Caco-2 (cell line): ENCODE measurements at regions not wholly inside any gene's neighbourhood (a gene's known extent, or its start where the extent isn't known, plus 50 kb on each side); places are given as distances from the start of the nearest gene placed in this dataset.

ENCODE experiments used
- BruUV-seq: library from RNA; stranded (reverse); fragments of 400-500 nt; replicated peaks from 2 replicates; lab custom pipeline; 2021; lab: Mats Ljungman, UMichigan
- CTCF ChIA-PET: fragments of 300-600 bp; sonication (Branson Sonifier 250); formaldehyde crosslinking; loops from one replicate; lab custom pipeline; 2022; ENCODE audit warnings: antibody characterized with exemption; lab: Charles Lee
- POLR2A ChIA-PET: fragments of 300-600 bp; sonication (Branson Sonifier 250); formaldehyde crosslinking; loops from one replicate; lab custom pipeline; 2022; ENCODE audit warnings: antibody characterized with exemption; lab: Charles Lee
- DNase-seq, 2 experiments: peaks; one replicate each; pipeline versions ENCODE4 v3.0.0 to v3.0.0-alpha.2; 2020 to 2022
- H3K27me3 ChIP-seq: replicated peaks from 2 replicates; pipeline ENCODE4 v1.6.0; 2011; ENCODE audit warnings: low read length; ENCODE audit not compliant: control insufficient read depth, insufficient read depth
- H3K36me3 ChIP-seq: 2 replicates; pipeline ENCODE4 v1.5.1; 2011; ENCODE audit warnings: low read length; ENCODE audit not compliant: control insufficient read depth, insufficient read depth
- H3K4me1 ChIP-seq: fragments of 250-450 bp; sonication (Bioruptor Pico); 2 replicates; pipeline ENCODE4 v1.5.1; 2020; ENCODE audit warnings: mild to moderate bottlenecking
- H3K4me3 ChIP-seq: 2 replicates; pipeline ENCODE4 v1.5.1; 2011; ENCODE audit warnings: low read depth, mild to moderate bottlenecking, control low read depth, low read length
- H3K9me3 ChIP-seq: fragments of 250-450 bp; sonication (Bioruptor Pico); 2 replicates; pipeline ENCODE4 v1.5.1; 2020; ENCODE audit warnings: mild to moderate bottlenecking, moderate library complexity
- H3K27ac Mint-ChIP-seq: one replicate; pipeline ENCODE4 v1.8.0; 2022; ENCODE audit warnings: mixed read lengths; ENCODE audit not compliant: unreplicated experiment
- H3K27me3 Mint-ChIP-seq: one replicate; pipeline ENCODE4 v1.8.0; 2022; ENCODE audit warnings: mixed read lengths; ENCODE audit not compliant: insufficient read depth, unreplicated experiment
- H3K36me3 Mint-ChIP-seq: one replicate; pipeline ENCODE4 v1.8.0; 2022; ENCODE audit warnings: mild to moderate bottlenecking, mixed read lengths; ENCODE audit not compliant: insufficient read depth, unreplicated experiment
- H3K4me1 Mint-ChIP-seq: one replicate; pipeline ENCODE4 v1.8.0; 2022; ENCODE audit warnings: low read depth, mixed read lengths; ENCODE audit not compliant: unreplicated experiment
- H3K4me3 Mint-ChIP-seq: one replicate; pipeline ENCODE4 v1.8.0; 2022; ENCODE audit warnings: mild to moderate bottlenecking, moderate library complexity, mixed read lengths; ENCODE audit not compliant: unreplicated experiment
- H3K9me3 Mint-ChIP-seq: one replicate; pipeline ENCODE4 v1.8.0; 2022; ENCODE audit warnings: mixed read lengths; ENCODE audit not compliant: unreplicated experiment
- intact Hi-C: fragments of 100-400 bp; cut with micrococcal nuclease; formaldehyde crosslinking; loops from one replicate; pipeline ENCODE4 v1.10.0; 2022; ENCODE audit not compliant: unreplicated experiment
- TF ChIP-seq, protein P1 (sequence below), 2 experiments: fragments of 200-600 bp in 1 of 2; IDR thresholded peaks; 1 replicate in 1 of 2; 2 replicates in 1 of 2; pipeline versions ENCODE4 v1.5.1 to v1.8.0; 2011 to 2022; ENCODE audit warnings: antibody characterized with exemption in 1 of 2, control low read depth in 1 of 2, inconsistent platforms in 1 of 2, low read depth in 1 of 2, low read length in 1 of 2, mild to moderate bottlenecking in 1 of 2, moderate library complexity in 1 of 2; ENCODE audit not compliant: insufficient read depth in 1 of 2, severe bottlenecking in 1 of 2, unreplicated experiment in 1 of 2

DNA sequence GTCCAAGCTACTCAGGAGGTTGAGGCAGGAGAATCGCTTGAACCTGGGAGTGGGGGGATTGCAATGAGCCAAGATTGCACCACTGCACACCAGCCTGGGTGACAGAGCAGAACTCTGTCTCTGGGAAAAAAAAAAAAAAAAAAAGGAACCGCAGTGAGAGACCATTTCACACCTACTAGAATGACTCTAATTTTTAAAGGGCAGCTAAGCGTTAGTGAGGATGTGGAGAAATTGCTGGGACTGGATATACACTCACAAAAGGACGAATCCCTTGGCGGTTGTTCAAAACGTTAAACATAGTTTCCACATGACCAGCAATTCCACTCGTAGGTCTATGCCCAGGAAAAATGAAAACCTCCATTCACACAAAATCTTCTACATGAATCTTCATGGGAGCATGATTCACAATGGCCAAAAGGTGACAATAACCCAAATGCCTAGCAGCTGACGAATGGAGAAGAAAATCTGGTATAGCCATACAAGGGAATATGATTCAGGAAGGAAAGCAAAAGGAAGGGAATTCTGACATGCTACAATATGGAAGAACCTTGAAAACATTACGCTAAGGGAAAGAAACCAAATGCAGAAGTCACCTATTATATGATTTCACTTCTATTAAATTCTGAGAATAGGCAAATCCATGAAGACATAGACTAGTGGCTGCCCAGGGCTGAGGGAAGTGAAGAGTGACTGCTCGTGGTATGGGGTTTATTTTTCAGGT lies 127.0 kb downstream of the CHSY1 start:
- no peak overlapping the region for H3K4me3 ChIP-seq

DNA sequence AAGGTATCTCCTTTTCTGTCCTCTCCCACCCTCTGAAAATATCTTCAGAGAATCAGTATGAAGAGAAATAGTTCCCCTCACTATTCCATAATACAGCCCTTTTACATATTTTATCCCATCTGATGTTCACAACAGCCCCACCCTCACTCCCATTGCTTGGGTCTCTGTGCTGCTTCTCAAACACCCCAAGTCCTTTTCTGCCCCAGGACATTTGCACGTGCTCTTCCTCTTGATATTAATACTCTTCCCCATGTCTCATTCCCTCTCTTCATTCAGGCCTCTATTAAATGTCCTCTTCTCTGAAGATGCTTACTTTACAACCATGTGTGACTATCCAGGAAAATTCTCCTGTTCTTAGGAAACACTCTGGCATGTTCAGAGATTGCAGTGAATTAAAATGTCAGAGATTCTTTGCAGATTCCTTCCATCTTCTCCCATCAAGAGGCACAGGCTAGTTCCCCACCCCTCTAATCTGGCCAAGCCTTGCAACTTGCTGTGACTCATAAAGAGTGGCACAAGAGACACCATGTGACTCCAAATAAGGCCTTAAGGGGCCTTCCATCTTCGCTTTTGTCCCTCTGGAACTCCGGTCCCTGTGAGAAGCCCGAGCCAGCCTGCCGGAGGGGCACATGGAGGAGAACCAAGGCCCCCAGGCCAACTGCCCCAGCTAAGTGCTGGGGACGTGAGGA lies 128.5 kb downstream of the CHSY1 start:
- Mint-ChIP-seq H3K9me3 (no peaks in the 10 kb centered on the region), H3K4me1 (peaks cover 7% of the 10 kb centered on the region), H3K27ac (no peak overlapping the region), H3K36me3 (no peaks in the 10 kb centered on the region), H3K27me3 (no peaks in the 10 kb centered on the region), H3K4me3 (no peak overlapping the region)
- Histone ChIP-seq H3K4me3 (no peak overlapping the region), H3K9me3 (0 out of 2 replicates have a peak, but pooled peaks cover 3% of the 10 kb centered on the region), H3K36me3 (no peaks in the 10 kb centered on the region), H3K27me3 (no peaks in the 10 kb centered on the region), H3K4me1 (no peaks in the 10 kb centered on the region)
- DNase-seq = no peak
- CTCF ChIA-PET = no interaction called here
- BruUV-seq = no TSS peak
- intact Hi-C loops = no loop called here
- POLR2A ChIA-PET = no interaction called here
- TF ChIP-seq, protein P1, sequence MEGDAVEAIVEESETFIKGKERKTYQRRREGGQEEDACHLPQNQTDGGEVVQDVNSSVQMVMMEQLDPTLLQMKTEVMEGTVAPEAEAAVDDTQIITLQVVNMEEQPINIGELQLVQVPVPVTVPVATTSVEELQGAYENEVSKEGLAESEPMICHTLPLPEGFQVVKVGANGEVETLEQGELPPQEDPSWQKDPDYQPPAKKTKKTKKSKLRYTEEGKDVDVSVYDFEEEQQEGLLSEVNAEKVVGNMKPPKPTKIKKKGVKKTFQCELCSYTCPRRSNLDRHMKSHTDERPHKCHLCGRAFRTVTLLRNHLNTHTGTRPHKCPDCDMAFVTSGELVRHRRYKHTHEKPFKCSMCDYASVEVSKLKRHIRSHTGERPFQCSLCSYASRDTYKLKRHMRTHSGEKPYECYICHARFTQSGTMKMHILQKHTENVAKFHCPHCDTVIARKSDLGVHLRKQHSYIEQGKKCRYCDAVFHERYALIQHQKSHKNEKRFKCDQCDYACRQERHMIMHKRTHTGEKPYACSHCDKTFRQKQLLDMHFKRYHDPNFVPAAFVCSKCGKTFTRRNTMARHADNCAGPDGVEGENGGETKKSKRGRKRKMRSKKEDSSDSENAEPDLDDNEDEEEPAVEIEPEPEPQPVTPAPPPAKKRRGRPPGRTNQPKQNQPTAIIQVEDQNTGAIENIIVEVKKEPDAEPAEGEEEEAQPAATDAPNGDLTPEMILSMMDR (IDR thresholded peaks at IDR 0.05; ENCODE audit: insufficient read depth in 1 of 2, low read depth in 1 of 2, low read length in 1 of 2, severe bottlenecking in 1 of 2, unreplicated experiment in 1 of 2) = no peak

More for the DNA sequence above, 127.0 kb downstream of the CHSY1 start:
- Histone ChIP-seq H3K27me3 (no peaks in the 10 kb centered on the region; the same call in 1 of the 2 replicates), H3K9me3 (0 out of 2 replicates have a peak, but pooled peaks cover 3% of the 10 kb centered on the region), H3K4me1 (no peaks in the 10 kb centered on the region), H3K36me3 (no peaks in the 10 kb centered on the region)
- ChIA-PET CTCF (no interaction called here), POLR2A (no interaction called here)
- Mint-ChIP-seq H3K27ac (no peak overlapping the region), H3K9me3 (no peaks in the 10 kb centered on the region), H3K4me1 (peaks cover 7% of the 10 kb centered on the region), H3K36me3 (no peaks in the 10 kb centered on the region), H3K27me3 (no peaks in the 10 kb centered on the region), H3K4me3 (no peak overlapping the region)
- intact Hi-C loops = no loop called here
- BruUV-seq = no TSS peak
- TF ChIP-seq, protein P1 (IDR thresholded peaks at IDR 0.05; ENCODE audit: insufficient read depth in 1 of 2, low read depth in 1 of 2, low read length in 1 of 2, severe bottlenecking in 1 of 2, unreplicated experiment in 1 of 2) = no peak
- DNase-seq = no peak

DNA sequence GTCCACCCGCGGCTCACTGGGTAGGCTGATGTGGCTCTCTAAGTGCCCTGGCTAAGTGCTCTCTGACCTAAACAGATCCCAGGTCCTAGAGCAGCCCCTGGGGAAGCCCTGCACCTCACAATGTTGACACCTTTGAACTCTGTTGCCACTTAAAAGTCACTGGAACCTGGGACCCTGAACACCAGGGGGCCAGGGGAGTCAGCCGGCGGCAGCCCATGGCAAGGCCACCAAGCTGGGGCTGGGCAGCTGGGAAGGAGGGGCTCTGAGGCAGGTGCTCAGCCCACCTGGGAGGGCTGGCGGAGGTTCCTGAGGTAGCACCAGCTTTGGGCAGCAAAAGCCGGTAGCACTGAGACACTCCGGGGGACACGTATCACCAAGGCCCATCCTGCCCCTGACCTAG lies 129.0 kb downstream of the CHSY1 start:
- Mint-ChIP-seq H3K27ac (no peak overlapping the region), H3K36me3 (no peaks in the 10 kb centered on the region), H3K4me3 (no peak overlapping the region), H3K9me3 (no peaks in the 10 kb centered on the region), H3K27me3 (no peaks in the 10 kb centered on the region), H3K4me1 (peaks cover 7% of the 10 kb centered on the region)
- Histone ChIP-seq H3K9me3 (0 out of 2 replicates have a peak, but pooled peaks cover 3% of the 10 kb centered on the region), H3K27me3 (no peaks in the 10 kb centered on the region), H3K4me3 (no peak overlapping the region), H3K4me1 (no peaks in the 10 kb centered on the region), H3K36me3 (no peaks in the 10 kb centered on the region)
- no peak for DNase-seq
- CTCF ChIA-PET = no interaction called here
- intact Hi-C loops = no loop called here
- no TSS peak for BruUV-seq
- TF ChIP-seq, protein P1 (IDR thresholded peaks at IDR 0.05; ENCODE audit: insufficient read depth in 1 of 2, low read depth in 1 of 2, low read length in 1 of 2, severe bottlenecking in 1 of 2, unreplicated experiment in 1 of 2) = no peak
- POLR2A ChIA-PET = no interaction called here
